Hindlimb muscle (tissue), 1 donor: ENCODE measurements at regions not wholly inside any gene's neighbourhood (a gene's known extent, or its start where the extent isn't known, plus 50 kb on each side); places are given as distances from the start of the nearest gene placed in this dataset.
A peak's percentile ranks its signal among the peaks of the same experiment; 100 is the strongest.
"Not testable (repeated sequence)": the region's sequence is repeated elsewhere in the genome, so short reads cannot be mapped to it uniquely, and the experiment has no call there.

Experiments used
- DNase-seq: peaks from one replicate; pipeline ENCODE4 v3.0.0-alpha.2; 2013

- DNase-seq = peak; percentile 84
These were observed 72.4 kb upstream of the BACH2 start for GRCh38 chr6:90369024-90369519.

- no peak for DNase-seq
These were observed 72.0 kb upstream of the BACH2 start for GRCh38 chr6:90368601-90369000.

- DNase-seq = no peak
These were observed 71.4 kb upstream of the BACH2 start for GRCh38 chr6:90368001-90368400.

GRCh38 chr6:90365565-90366219 lies 69.0 kb upstream of the BACH2 start:
- no peak for DNase-seq

- no peak for DNase-seq
These were observed 68.4 kb upstream of the BACH2 start for GRCh38 chr6:90365002-90365401.

- no peak for DNase-seq
These were observed 67.6 kb upstream of the BACH2 start for GRCh38 chr6:90364286-90364685.

GRCh38 chr6:90362318-90362717 lies 65.7 kb upstream of the BACH2 start:
- DNase-seq = no peak

GRCh38 chr6:90361174-90361573 lies 64.5 kb upstream of the BACH2 start:
- DNase-seq = no peak

GRCh38 chr6:90358036-90358770 lies 61.6 kb upstream of the BACH2 start:
- DNase-seq = not testable (repeated sequence)

- DNase-seq = no peak
These were observed 59.4 kb upstream of the BACH2 start for GRCh38 chr6:90356012-90356421.

- DNase-seq = no peak
These were observed 58.3 kb upstream of the BACH2 start for GRCh38 chr6:90354961-90355360.

GRCh38 chr6:90351696-90352095 lies 55.1 kb upstream of the BACH2 start:
- DNase-seq = no peak

- no peak for DNase-seq
These were observed 54.3 kb upstream of the BACH2 start for GRCh38 chr6:90350689-90351554.

- no peak for DNase-seq
These were observed 50.8 kb upstream of the BACH2 start for GRCh38 chr6:90347411-90347851.

- no peak for DNase-seq
These were observed 50.1 kb upstream of the BACH2 start for GRCh38 chr6:90346729-90347128.
